ENCODE measurements at regions not wholly inside any gene's neighbourhood (a gene's known extent, or its start where the extent isn't known, plus 50 kb on each side); places are given as distances from the start of the nearest gene placed in this dataset.

GRCh38 chr10:17523246-17523753 lies 68.9 kb upstream of the ST8SIA6 start:
- no peak for TF ChIP-seq EZH2 (IDR thresholded peaks at IDR 0.05; ENCODE audit: low read length)
- TF ChIP-seq, protein P1, sequence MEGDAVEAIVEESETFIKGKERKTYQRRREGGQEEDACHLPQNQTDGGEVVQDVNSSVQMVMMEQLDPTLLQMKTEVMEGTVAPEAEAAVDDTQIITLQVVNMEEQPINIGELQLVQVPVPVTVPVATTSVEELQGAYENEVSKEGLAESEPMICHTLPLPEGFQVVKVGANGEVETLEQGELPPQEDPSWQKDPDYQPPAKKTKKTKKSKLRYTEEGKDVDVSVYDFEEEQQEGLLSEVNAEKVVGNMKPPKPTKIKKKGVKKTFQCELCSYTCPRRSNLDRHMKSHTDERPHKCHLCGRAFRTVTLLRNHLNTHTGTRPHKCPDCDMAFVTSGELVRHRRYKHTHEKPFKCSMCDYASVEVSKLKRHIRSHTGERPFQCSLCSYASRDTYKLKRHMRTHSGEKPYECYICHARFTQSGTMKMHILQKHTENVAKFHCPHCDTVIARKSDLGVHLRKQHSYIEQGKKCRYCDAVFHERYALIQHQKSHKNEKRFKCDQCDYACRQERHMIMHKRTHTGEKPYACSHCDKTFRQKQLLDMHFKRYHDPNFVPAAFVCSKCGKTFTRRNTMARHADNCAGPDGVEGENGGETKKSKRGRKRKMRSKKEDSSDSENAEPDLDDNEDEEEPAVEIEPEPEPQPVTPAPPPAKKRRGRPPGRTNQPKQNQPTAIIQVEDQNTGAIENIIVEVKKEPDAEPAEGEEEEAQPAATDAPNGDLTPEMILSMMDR (optimal IDR thresholded peaks at IDR 0.05 in 1 of 3, IDR thresholded peaks at IDR 0.05 in 1 of 3, conservative IDR thresholded peaks at IDR 0.05 in 1 of 3; ENCODE audit: extremely low read depth in 1 of 3, insufficient read depth in 2 of 3, low read length in 3 of 3): no peak
